GM23338 (cell line): ENCODE measurements at regions not wholly inside any gene's neighbourhood (a gene's known extent, or its start where the extent isn't known, plus 50 kb on each side); places are given as distances from the start of the nearest gene placed in this dataset.

ENCODE experiments used
- CREB1 ChIP-seq: fragments of 250-450 bp; sonication (Bioruptor Pico); IDR thresholded peaks from 2 replicates; pipeline ENCODE4 v1.5.0; 2020; ENCODE audit warnings: low read depth, mild to moderate bottlenecking, moderate library complexity
- CTCF ChIP-seq, 2 experiments: fragments of 200-600 bp in 1 of 2; sonication (generic) in 1 of 2; conservative IDR thresholded peaks; 2 replicates each; pipeline versions ENCODE4 v1.5.1 to v1.6.1; 2016 to 2017; ENCODE audit warnings: antibody characterized with exemption in 2 of 2, low read depth in 2 of 2, mild to moderate bottlenecking in 2 of 2, moderate library complexity in 1 of 2
- ETS1 ChIP-seq: IDR thresholded peaks from 2 replicates; pipeline ENCODE4 v1.6.1; 2016; ENCODE audit warnings: antibody characterized with exemption
- EZH2 ChIP-seq: fragments of 200-600 bp; sonication (generic); IDR thresholded peaks from one replicate; pipeline ENCODE4 v1.8.0; 2017; ENCODE audit warnings: antibody characterized with exemption, mild to moderate bottlenecking, low read depth; ENCODE audit not compliant: unreplicated experiment
- EZH2phosphoT487 ChIP-seq: fragments of 200-600 bp; sonication (generic); IDR thresholded peaks from one replicate; pipeline ENCODE4 v1.8.1; 2018; ENCODE audit warnings: antibody characterized with exemption; ENCODE audit not compliant: unreplicated experiment
- JUNB ChIP-seq: IDR thresholded peaks from one replicate; pipeline ENCODE4 v1.6.1; 2016; ENCODE audit warnings: antibody characterized with exemption; ENCODE audit not compliant: unreplicated experiment
- NANOG ChIP-seq: IDR thresholded peaks from 2 replicates; pipeline ENCODE4 v1.6.1; 2016; ENCODE audit warnings: antibody characterized with exemption, borderline replicate concordance
- POLR2AphosphoS5 ChIP-seq: IDR thresholded peaks from 2 replicates; pipeline ENCODE4 v1.6.1; 2016; ENCODE audit warnings: antibody characterized with exemption, low read depth
- STAT1 ChIP-seq: IDR thresholded peaks from one replicate; pipeline ENCODE4 v1.6.1; 2016; ENCODE audit warnings: antibody characterized with exemption; ENCODE audit not compliant: unreplicated experiment
- ZNF114 ChIP-seq: fragments of 250-450 bp; sonication (Bioruptor Pico); IDR thresholded peaks from 2 replicates; pipeline ENCODE4 v1.5.0; 2020; ENCODE audit warnings: mild to moderate bottlenecking, moderate library complexity
- TF ChIP-seq, protein P1 (sequence below): IDR thresholded peaks from one replicate; pipeline ENCODE4 v1.6.1; 2018; ENCODE audit warnings: antibody characterized with exemption; ENCODE audit not compliant: unreplicated experiment

GRCh38 chr15:58329781-58330671 is 101.8 kb upstream of the LIPC start:
- TF ChIP-seq CTCF (conservative IDR thresholded peaks at IDR 0.05; ENCODE audit: low read depth in 2 of 2) (no peak), EZH2phosphoT487 (no peak), CREB1 (CRISPR knock-in tag) (no peak), POLR2AphosphoS5 (no peak), EZH2 (no peak), ETS1 (no peak), STAT1 (no peak), NANOG (no peak), JUNB (no peak), ZNF114 (CRISPR knock-in tag) (no peak)
- TF ChIP-seq, protein P1, sequence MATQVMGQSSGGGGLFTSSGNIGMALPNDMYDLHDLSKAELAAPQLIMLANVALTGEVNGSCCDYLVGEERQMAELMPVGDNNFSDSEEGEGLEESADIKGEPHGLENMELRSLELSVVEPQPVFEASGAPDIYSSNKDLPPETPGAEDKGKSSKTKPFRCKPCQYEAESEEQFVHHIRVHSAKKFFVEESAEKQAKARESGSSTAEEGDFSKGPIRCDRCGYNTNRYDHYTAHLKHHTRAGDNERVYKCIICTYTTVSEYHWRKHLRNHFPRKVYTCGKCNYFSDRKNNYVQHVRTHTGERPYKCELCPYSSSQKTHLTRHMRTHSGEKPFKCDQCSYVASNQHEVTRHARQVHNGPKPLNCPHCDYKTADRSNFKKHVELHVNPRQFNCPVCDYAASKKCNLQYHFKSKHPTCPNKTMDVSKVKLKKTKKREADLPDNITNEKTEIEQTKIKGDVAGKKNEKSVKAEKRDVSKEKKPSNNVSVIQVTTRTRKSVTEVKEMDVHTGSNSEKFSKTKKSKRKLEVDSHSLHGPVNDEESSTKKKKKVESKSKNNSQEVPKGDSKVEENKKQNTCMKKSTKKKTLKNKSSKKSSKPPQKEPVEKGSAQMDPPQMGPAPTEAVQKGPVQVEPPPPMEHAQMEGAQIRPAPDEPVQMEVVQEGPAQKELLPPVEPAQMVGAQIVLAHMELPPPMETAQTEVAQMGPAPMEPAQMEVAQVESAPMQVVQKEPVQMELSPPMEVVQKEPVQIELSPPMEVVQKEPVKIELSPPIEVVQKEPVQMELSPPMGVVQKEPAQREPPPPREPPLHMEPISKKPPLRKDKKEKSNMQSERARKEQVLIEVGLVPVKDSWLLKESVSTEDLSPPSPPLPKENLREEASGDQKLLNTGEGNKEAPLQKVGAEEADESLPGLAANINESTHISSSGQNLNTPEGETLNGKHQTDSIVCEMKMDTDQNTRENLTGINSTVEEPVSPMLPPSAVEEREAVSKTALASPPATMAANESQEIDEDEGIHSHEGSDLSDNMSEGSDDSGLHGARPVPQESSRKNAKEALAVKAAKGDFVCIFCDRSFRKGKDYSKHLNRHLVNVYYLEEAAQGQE: no peak
